ENCODE measurements at regions not wholly inside any gene's neighbourhood (a gene's known extent, or its start where the extent isn't known, plus 50 kb on each side); places are given as distances from the start of the nearest gene placed in this dataset.

DNA sequence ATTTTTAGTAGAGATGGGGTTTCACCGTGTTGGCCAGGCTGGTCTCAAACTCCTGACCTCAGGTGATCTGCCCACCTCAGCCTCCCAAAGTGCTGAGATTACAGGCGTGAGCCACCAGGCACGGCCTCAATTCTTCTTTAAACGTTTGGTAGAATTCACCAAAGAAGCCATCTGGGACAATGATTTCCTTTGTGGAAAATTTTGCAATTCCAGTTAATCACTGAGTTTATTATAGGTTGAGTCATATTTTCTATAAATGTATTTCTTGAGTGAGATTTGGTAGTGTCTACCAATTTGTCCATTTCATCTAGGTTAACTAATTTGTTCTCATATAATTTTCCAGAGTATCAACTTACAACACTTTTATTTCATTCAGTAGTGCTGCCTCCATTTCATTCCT is 683.9 kb upstream of the TMEM132C start:
- peaks cover under 1% of the 10 kb centered on the region; the same call in 1 of the 2 replicates for H3K4me1 ChIP-seq (ENCODE audit: insufficient read depth, low read length)
- no peak overlapping the region for H3K4ac ChIP-seq (ENCODE audit: low read depth, low read length)
- H3K27me3 Mint-ChIP-seq (ENCODE audit: low read depth): no peaks in the 10 kb centered on the region; the same call in 1 of the 2 replicates
- H3K79me2 ChIP-seq (ENCODE audit: insufficient read depth, low read length): no peaks in the 10 kb centered on the region
- H2BK120ac ChIP-seq (ENCODE audit: low read depth, low read length, poor library complexity, severe bottlenecking): no peak overlapping the region
- H3K23ac ChIP-seq (ENCODE audit: insufficient read length, low read depth, low read length): no peak overlapping the region
- H3T11ph ChIP-seq (ENCODE audit: low read length): no peak overlapping the region
- H4K20me1 ChIP-seq (ENCODE audit: control insufficient read depth, insufficient read depth, insufficient read length): no peaks in the 10 kb centered on the region
- no peak overlapping the region for H2AK5ac ChIP-seq (ENCODE audit: insufficient read length, low read length)
- H3K4me2 ChIP-seq (ENCODE audit: insufficient read depth, insufficient read length, low read length): no peak overlapping the region
- TF ChIP-seq, protein P1, sequence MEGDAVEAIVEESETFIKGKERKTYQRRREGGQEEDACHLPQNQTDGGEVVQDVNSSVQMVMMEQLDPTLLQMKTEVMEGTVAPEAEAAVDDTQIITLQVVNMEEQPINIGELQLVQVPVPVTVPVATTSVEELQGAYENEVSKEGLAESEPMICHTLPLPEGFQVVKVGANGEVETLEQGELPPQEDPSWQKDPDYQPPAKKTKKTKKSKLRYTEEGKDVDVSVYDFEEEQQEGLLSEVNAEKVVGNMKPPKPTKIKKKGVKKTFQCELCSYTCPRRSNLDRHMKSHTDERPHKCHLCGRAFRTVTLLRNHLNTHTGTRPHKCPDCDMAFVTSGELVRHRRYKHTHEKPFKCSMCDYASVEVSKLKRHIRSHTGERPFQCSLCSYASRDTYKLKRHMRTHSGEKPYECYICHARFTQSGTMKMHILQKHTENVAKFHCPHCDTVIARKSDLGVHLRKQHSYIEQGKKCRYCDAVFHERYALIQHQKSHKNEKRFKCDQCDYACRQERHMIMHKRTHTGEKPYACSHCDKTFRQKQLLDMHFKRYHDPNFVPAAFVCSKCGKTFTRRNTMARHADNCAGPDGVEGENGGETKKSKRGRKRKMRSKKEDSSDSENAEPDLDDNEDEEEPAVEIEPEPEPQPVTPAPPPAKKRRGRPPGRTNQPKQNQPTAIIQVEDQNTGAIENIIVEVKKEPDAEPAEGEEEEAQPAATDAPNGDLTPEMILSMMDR (conservative IDR thresholded peaks at IDR 0.05): no peak
- no CpG with 5 or more reads among the region's 4 CpGs for WGBS (ENCODE audit: extremely low coverage, insufficient read length, low lambda C conversion rate)
- H3K36me3 Mint-ChIP-seq (ENCODE audit: insufficient read depth in 1 of 3, low read depth in 3 of 3): peaks cover 1 to 9% (median 5%) of the 10 kb centered on the region in 3 experiments; a peak in 3 of 7 replicates
- no peaks in the 10 kb centered on the region for H3K79me1 ChIP-seq (ENCODE audit: insufficient read depth, low read depth, low read length, poor library complexity, severe bottlenecking)
- H2AFZ ChIP-seq (ENCODE audit: low read length): no peak overlapping the region
- no peak overlapping the region for H3K9ac ChIP-seq (ENCODE audit: extremely low read depth, insufficient read length, low read length)
- H3K27me3 ChIP-seq (ENCODE audit: insufficient read depth, low read length): no peaks in the 10 kb centered on the region
- no peak overlapping the region for H2BK12ac ChIP-seq (ENCODE audit: insufficient read length, low read depth, low read length)
- no peak overlapping the region for H3K4me3 Mint-ChIP-seq
- H3K4me1 Mint-ChIP-seq: peaks cover 4 to 7% of the 10 kb centered on the region in 2 experiments
- no peak overlapping the region for H4K91ac ChIP-seq (ENCODE audit: insufficient read length, low read depth, low read length)
- H3K18ac ChIP-seq (ENCODE audit: insufficient read length, low read depth, low read length): no peak overlapping the region
- H3K9me3 ChIP-seq (ENCODE audit: control insufficient read depth, low read depth, low read length): no peaks in the 10 kb centered on the region
- H2BK20ac ChIP-seq (ENCODE audit: low read depth, low read length, poor library complexity, severe bottlenecking): no peak overlapping the region
- peaks cover 4 to 7% of the 10 kb centered on the region in 2 experiments; a peak in 3 of 5 replicates for H3K9me3 Mint-ChIP-seq
- no peak overlapping the region for H3K27ac Mint-ChIP-seq
- H4K5ac ChIP-seq (ENCODE audit: insufficient read length, low read depth, low read length): no peak overlapping the region
- no peak overlapping the region for H3K56ac ChIP-seq (ENCODE audit: insufficient read length, low read depth, low read length)
- no peak overlapping the region for H2BK15ac ChIP-seq (ENCODE audit: low read depth, low read length)
- no peak for DNase-seq
- H3K27ac ChIP-seq (ENCODE audit: insufficient read length, low read depth, low read length): no peak overlapping the region
- no peaks in the 10 kb centered on the region for H3K23me2 ChIP-seq (ENCODE audit: insufficient read length, low read depth, low read length, poor library complexity, severe bottlenecking)
- H3K14ac ChIP-seq (ENCODE audit: insufficient read depth, low read length): no peak overlapping the region
- H2BK5ac ChIP-seq (ENCODE audit: insufficient read length, low read length): no peak overlapping the region
- H4K8ac ChIP-seq (replicated peaks; ENCODE audit: insufficient read length, low read depth, low read length): no peak overlapping the region

Data from H9 (cell line).